Naive B cell (primary cell): ENCODE measurements at regions not wholly inside any gene's neighbourhood (a gene's known extent, or its start where the extent isn't known, plus 50 kb on each side); places are given as distances from the start of the nearest gene placed in this dataset.

ENCODE experiments used
- ATAC-seq, 2 donors: fragments of 150-1000 bp; cut with Tn5 transposase; 2 replicates each; pipeline ENCODE4 v1.10.0; 2021; ENCODE audit warnings: low read depth in 2 of 2, mild to moderate bottlenecking in 2 of 2, moderate library complexity in 2 of 2
- DNase-seq: peaks from one replicate; pipeline ENCODE4 v3.0.0; 2022
- H3K27ac Mint-ChIP-seq, 6 donors: one replicate each; pipeline ENCODE4 v1.8.0; 2020 to 2022; ENCODE audit warnings: mild to moderate bottlenecking in 6 of 6, mixed read lengths in 6 of 6, moderate library complexity in 5 of 6, inconsistent platforms in 2 of 6
- H3K27me3 Mint-ChIP-seq, 3 donors: one replicate each; pipeline ENCODE4 v1.8.0; 2021 to 2022; ENCODE audit warnings: mixed read lengths in 3 of 3, mild to moderate bottlenecking in 1 of 3
- H3K36me3 Mint-ChIP-seq, 2 donors: one replicate each; pipeline ENCODE4 v1.8.0; 2020 to 2022; ENCODE audit warnings: mixed read lengths in 2 of 2, inconsistent platforms in 1 of 2, mild to moderate bottlenecking in 1 of 2
- H3K4me1 Mint-ChIP-seq, 3 donors: one replicate each; pipeline ENCODE4 v1.8.0; 2020 to 2022; ENCODE audit warnings: mixed read lengths in 3 of 3, inconsistent platforms in 1 of 3, mild to moderate bottlenecking in 1 of 3, moderate library complexity in 1 of 3
- H3K4me3 Mint-ChIP-seq, 8 donors: one replicate each; pipeline ENCODE4 v1.8.0; 2020 to 2022; ENCODE audit warnings: mild to moderate bottlenecking in 8 of 8, mixed read lengths in 8 of 8, moderate library complexity in 8 of 8, inconsistent platforms in 2 of 8
- H3K9me3 Mint-ChIP-seq, 7 donors: one replicate each; pipeline ENCODE4 v1.8.0; 2020 to 2022; ENCODE audit warnings: mixed read lengths in 7 of 7, mild to moderate bottlenecking in 5 of 7, inconsistent platforms in 2 of 7, moderate library complexity in 1 of 7

GRCh38 chr5:82360022-82360421 is 81.9 kb upstream of the RPS23 start:
- H3K4me3 Mint-ChIP-seq = no peak overlapping the region
- no peaks in the 10 kb centered on the region for H3K36me3 Mint-ChIP-seq
- no peak for ATAC-seq
- peaks cover 3 to 7% (median 4%) of the 10 kb centered on the region in 3 donors for H3K27me3 Mint-ChIP-seq
- peaks cover 0 to 9% (median 8%) of the 10 kb centered on the region in 3 donors for H3K4me1 Mint-ChIP-seq
- no peak for DNase-seq
- H3K9me3 Mint-ChIP-seq = no peaks in the 10 kb centered on the region
- H3K27ac Mint-ChIP-seq = no peak overlapping the region

- H3K36me3 Mint-ChIP-seq = no peaks in the 10 kb centered on the region
- H3K4me1 Mint-ChIP-seq = peaks cover 0 to 9% (median 8%) of the 10 kb centered on the region in 3 donors
- H3K27ac Mint-ChIP-seq = no peak overlapping the region
- no peak overlapping the region for H3K4me3 Mint-ChIP-seq
- DNase-seq (no peak), ATAC-seq (no peak)
- peaks cover 3 to 7% (median 4%) of the 10 kb centered on the region in 3 donors for H3K27me3 Mint-ChIP-seq
- no peaks in the 10 kb centered on the region for H3K9me3 Mint-ChIP-seq
Observed at GRCh38 chr5:82359272-82359671, 81.1 kb upstream of the RPS23 start.

GRCh38 chr5:82358457-82358856 is 80.3 kb upstream of the RPS23 start:
- Mint-ChIP-seq H3K9me3 (no peaks in the 10 kb centered on the region), H3K4me3 (no peak overlapping the region), H3K27ac (no peak overlapping the region), H3K27me3 (peaks cover 3 to 7% (median 4%) of the 10 kb centered on the region in 3 donors), H3K4me1 (peaks cover 0 to 9% (median 8%) of the 10 kb centered on the region in 3 donors), H3K36me3 (no peaks in the 10 kb centered on the region)
- DNase-seq (no peak), ATAC-seq (no peak)

GRCh38 chr5:82356808-82357671 is 78.9 kb upstream of the RPS23 start:
- no peaks in the 10 kb centered on the region for H3K9me3 Mint-ChIP-seq
- ATAC-seq (no peak), DNase-seq (no peak)

GRCh38 chr5:82356021-82356420 is 77.9 kb upstream of the RPS23 start:
- H3K4me1 Mint-ChIP-seq = peaks cover 0 to 9% (median 8%) of the 10 kb centered on the region in 3 donors
- ATAC-seq = no peak
- no peaks in the 10 kb centered on the region for H3K36me3 Mint-ChIP-seq
- no peak overlapping the region for H3K4me3 Mint-ChIP-seq
- H3K27ac Mint-ChIP-seq = no peak overlapping the region
- no peak for DNase-seq
- peaks cover 5 to 7% (median 5%) of the 10 kb centered on the region in 3 donors for H3K27me3 Mint-ChIP-seq
- H3K9me3 Mint-ChIP-seq = no peaks in the 10 kb centered on the region

More at GRCh38 chr5:82356808-82357671, 78.9 kb upstream of the RPS23 start:
- H3K4me1 Mint-ChIP-seq = peaks cover 0 to 9% (median 8%) of the 10 kb centered on the region in 3 donors
- H3K36me3 Mint-ChIP-seq = no peaks in the 10 kb centered on the region
- peaks cover under 1 to 7% (median 5%) of the 10 kb centered on the region in 3 donors for H3K27me3 Mint-ChIP-seq
- peak overlapping the region in 2 of 6 donors; percentile 35 to 73 for H3K27ac Mint-ChIP-seq
- peak overlapping the region in 1 of 8 donors; percentile 13 for H3K4me3 Mint-ChIP-seq

GRCh38 chr5:82355496-82355895 is 77.3 kb upstream of the RPS23 start:
- peaks cover 0 to 9% (median 8%) of the 10 kb centered on the region in 3 donors for H3K4me1 Mint-ChIP-seq

GRCh38 chr5:82355053-82355452 is 76.9 kb upstream of the RPS23 start:
- no peak overlapping the region for H3K27ac Mint-ChIP-seq
- H3K4me1 Mint-ChIP-seq = peaks cover 0 to 9% (median 8%) of the 10 kb centered on the region in 3 donors
- no peaks in the 10 kb centered on the region for H3K36me3 Mint-ChIP-seq
- ATAC-seq (no peak), DNase-seq (no peak)
- H3K27me3 Mint-ChIP-seq = peaks cover 5 to 7% (median 5%) of the 10 kb centered on the region in 3 donors
- no peaks in the 10 kb centered on the region for H3K9me3 Mint-ChIP-seq
- no peak overlapping the region for H3K4me3 Mint-ChIP-seq

More at GRCh38 chr5:82355496-82355895, 77.3 kb upstream of the RPS23 start:
- Mint-ChIP-seq H3K4me3 (no peak overlapping the region), H3K9me3 (no peaks in the 10 kb centered on the region), H3K27ac (no peak overlapping the region), H3K36me3 (no peaks in the 10 kb centered on the region), H3K27me3 (peaks cover 5 to 7% (median 5%) of the 10 kb centered on the region in 3 donors)
- DNase-seq (no peak), ATAC-seq (no peak)

DNA sequence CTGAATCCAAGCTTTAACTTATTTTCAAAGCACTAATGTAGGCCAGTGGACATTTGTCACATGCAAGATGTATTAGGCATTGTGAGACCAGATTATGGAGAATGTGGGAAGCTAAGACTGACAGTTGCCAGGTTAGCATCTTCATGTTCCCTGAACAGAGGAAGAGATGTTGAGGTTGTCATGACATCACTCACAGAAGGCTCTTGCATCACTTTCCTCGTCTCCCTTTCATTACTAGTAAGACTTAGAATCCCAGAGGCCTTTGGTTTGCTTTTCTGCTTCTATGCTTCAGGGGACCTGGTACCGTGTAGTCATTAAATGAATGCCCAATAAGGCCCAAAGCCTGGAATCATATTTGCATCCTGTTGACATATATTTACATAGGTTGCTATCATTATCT is 76.4 kb upstream of the RPS23 start:
- ATAC-seq (no peak), DNase-seq (no peak)
- H3K36me3 Mint-ChIP-seq = no peaks in the 10 kb centered on the region
- no peaks in the 10 kb centered on the region for H3K9me3 Mint-ChIP-seq
- peaks cover 0 to 9% (median 8%) of the 10 kb centered on the region in 3 donors for H3K4me1 Mint-ChIP-seq
- peaks cover 5 to 7% (median 5%) of the 10 kb centered on the region in 3 donors for H3K27me3 Mint-ChIP-seq
- H3K27ac Mint-ChIP-seq = peak overlapping the region in 1 of 6 donors; percentile 76
- H3K4me3 Mint-ChIP-seq = no peak overlapping the region

- peaks cover 5 to 7% (median 5%) of the 10 kb centered on the region in 3 donors for H3K27me3 Mint-ChIP-seq
- H3K4me3 Mint-ChIP-seq = no peak overlapping the region
- ATAC-seq = no peak
- H3K27ac Mint-ChIP-seq = no peak overlapping the region
- DNase-seq = no peak
- no peaks in the 10 kb centered on the region for H3K36me3 Mint-ChIP-seq
- no peaks in the 10 kb centered on the region for H3K9me3 Mint-ChIP-seq
- H3K4me1 Mint-ChIP-seq = peaks cover 0 to 9% (median 8%) of the 10 kb centered on the region in 3 donors
Observed at GRCh38 chr5:82353522-82353921, 75.4 kb upstream of the RPS23 start.

- no peaks in the 10 kb centered on the region for H3K36me3 Mint-ChIP-seq
- ATAC-seq (no peak), DNase-seq (no peak)
- peaks cover 5 to 7% (median 5%) of the 10 kb centered on the region in 3 donors for H3K27me3 Mint-ChIP-seq
- no peaks in the 10 kb centered on the region for H3K9me3 Mint-ChIP-seq
- H3K4me1 Mint-ChIP-seq = peaks cover 0 to 7% (median 5%) of the 10 kb centered on the region in 3 donors
- H3K4me3 Mint-ChIP-seq = no peak overlapping the region
- H3K27ac Mint-ChIP-seq = no peak overlapping the region
Observed at GRCh38 chr5:82352146-82352791, 74.1 kb upstream of the RPS23 start.

DNA sequence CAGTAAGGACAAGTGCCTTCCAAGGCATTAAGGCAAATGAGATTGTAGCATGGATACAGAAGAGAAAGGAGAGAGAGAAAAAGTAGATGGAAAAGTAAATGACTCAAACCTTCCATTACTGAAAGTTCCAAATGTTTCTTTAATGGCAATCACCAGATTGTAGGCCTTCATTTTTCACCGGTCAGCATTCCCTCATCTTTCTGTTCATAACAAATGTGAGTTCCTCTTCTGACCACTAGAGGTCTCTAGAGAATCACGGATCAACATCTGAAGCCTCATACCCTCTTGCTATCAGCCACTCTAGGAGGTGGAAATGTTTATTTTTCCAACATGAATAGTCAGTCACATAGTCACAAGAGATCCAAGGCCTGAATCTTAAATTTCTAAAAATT is 73.6 kb upstream of the RPS23 start:
- Mint-ChIP-seq H3K4me1 (peaks cover 0 to 1% (median under 1%) of the 10 kb centered on the region in 3 donors), H3K36me3 (no peaks in the 10 kb centered on the region), H3K9me3 (no peaks in the 10 kb centered on the region), H3K27ac (no peak overlapping the region), H3K4me3 (no peak overlapping the region), H3K27me3 (peaks cover 5 to 7% (median 5%) of the 10 kb centered on the region in 3 donors)
- DNase-seq (peak; percentile 16), ATAC-seq (peak in 1 of 2 donors; percentile 40)

DNA sequence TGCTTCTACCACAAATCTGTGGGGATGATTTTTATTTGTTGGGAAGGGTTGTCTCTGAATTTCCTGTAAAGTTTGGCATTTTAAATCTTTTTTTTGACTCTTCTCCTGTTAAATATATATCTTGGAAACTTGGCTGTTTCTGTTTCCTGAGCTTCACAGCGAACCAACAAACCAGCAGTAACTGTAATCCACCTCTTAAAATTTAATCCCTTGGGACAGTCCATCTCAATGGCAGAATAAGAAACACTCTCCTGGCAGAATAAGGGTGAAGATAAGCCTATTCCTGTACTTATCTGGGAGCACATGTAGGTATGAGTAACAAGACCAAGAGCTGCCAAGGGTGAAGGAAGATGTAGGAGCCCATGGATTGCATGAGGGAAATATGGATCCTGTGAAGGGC is 73.1 kb upstream of the RPS23 start:
- peaks cover 5 to 7% (median 5%) of the 10 kb centered on the region in 3 donors for H3K27me3 Mint-ChIP-seq
- no peak overlapping the region for H3K4me3 Mint-ChIP-seq
- H3K9me3 Mint-ChIP-seq = no peaks in the 10 kb centered on the region
- no peak overlapping the region for H3K27ac Mint-ChIP-seq
- H3K4me1 Mint-ChIP-seq = no peaks in the 10 kb centered on the region
- H3K36me3 Mint-ChIP-seq = no peaks in the 10 kb centered on the region
- DNase-seq (no peak), ATAC-seq (no peak)

DNA sequence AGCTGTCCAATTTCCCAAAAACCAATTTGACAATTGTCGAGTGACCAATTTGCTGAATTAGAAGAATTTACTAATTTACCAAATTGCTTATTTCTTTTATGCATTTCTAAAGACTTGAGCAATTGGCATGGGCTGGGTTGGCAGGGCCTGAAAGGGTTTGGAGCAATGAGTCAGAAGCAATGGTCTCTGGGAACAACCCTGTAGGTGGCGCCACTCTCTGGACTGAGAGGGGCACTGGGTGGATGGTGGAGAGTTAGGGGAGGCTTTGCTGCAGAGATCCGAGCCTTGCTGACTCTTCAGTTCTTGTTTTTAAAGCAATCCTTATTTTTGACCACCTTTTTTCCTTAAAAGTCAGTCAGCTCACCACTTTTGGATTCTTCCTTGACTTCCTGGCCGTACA is 71.5 kb upstream of the RPS23 start:
- no peak for DNase-seq
- no peaks in the 10 kb centered on the region for H3K9me3 Mint-ChIP-seq

More for the DNA sequence above, 71.5 kb upstream of the RPS23 start:
- no peak for ATAC-seq
- H3K4me1 Mint-ChIP-seq = no peaks in the 10 kb centered on the region
- H3K27ac Mint-ChIP-seq = peak overlapping the region in 1 of 6 donors; percentile 82
- peaks cover 5 to 9% (median 7%) of the 10 kb centered on the region in 3 donors for H3K27me3 Mint-ChIP-seq
- H3K4me3 Mint-ChIP-seq = no peak overlapping the region
- no peaks in the 10 kb centered on the region for H3K36me3 Mint-ChIP-seq
